HEK293T (cell line): ENCODE measurements at regions not wholly inside any gene's neighbourhood (a gene's known extent, or its start where the extent isn't known, plus 50 kb on each side); places are given as distances from the start of the nearest gene placed in this dataset.
A peak's percentile ranks its signal among the peaks of the same experiment; 100 is the strongest.

Experiments
- CTCF ChIA-PET: fragments of 350-600 bp; formaldehyde crosslinking; extraction: SDS; loops from one replicate; lab custom pipeline; 2021; ENCODE audit warnings: antibody characterized with exemption, inconsistent platforms; lab: Yijun Ruan, JAX
- POLR2A ChIA-PET: fragments of 350-600 bp; formaldehyde crosslinking; extraction: SDS; loops from one replicate; lab custom pipeline; 2020; ENCODE audit warnings: antibody characterized with exemption, inconsistent platforms; lab: Yijun Ruan, JAX
- DNase-seq: peaks from one replicate; pipeline ENCODE4 v3.0.0; 2012; ENCODE audit warnings: mixed read lengths; ENCODE audit errors: extremely low spot score
- ARNT ChIP-seq: fragments of 450-650 bp; IDR thresholded peaks from 2 replicates; pipeline ENCODE4 v1.6.1; 2017; ENCODE audit warnings: mild to moderate bottlenecking
- BHLHE40 ChIP-seq: fragments of 450-650 bp; IDR thresholded peaks from 2 replicates; pipeline ENCODE4 v1.6.1; 2016; ENCODE audit warnings: mild to moderate bottlenecking, moderate library complexity, borderline replicate concordance
- CTBP1 ChIP-seq: fragments of 450-650 bp; IDR thresholded peaks from 2 replicates; pipeline ENCODE4 v1.6.1; 2016; ENCODE audit warnings: borderline replicate concordance
- ELF4 ChIP-seq: fragments of 450-650 bp; IDR thresholded peaks from 2 replicates; pipeline ENCODE4 v1.6.1; 2017; ENCODE audit warnings: antibody characterized with exemption
- FOXA1 ChIP-seq: fragments of 450-650 bp; IDR thresholded peaks from 2 replicates; pipeline ENCODE4 v1.6.1; 2016; ENCODE audit warnings: mild to moderate bottlenecking
- FOXK2 ChIP-seq: fragments of 450-650 bp; IDR thresholded peaks from 2 replicates; pipeline ENCODE4 v1.6.1; 2016; ENCODE audit warnings: mild to moderate bottlenecking
- FOXM1 ChIP-seq: fragments of 450-650 bp; IDR thresholded peaks from 2 replicates; pipeline ENCODE4 v1.6.1; 2017; ENCODE audit warnings: mild to moderate bottlenecking, borderline replicate concordance
- HDGF ChIP-seq: fragments of 450-650 bp; IDR thresholded peaks from 2 replicates; pipeline ENCODE4 v1.6.1; 2017; ENCODE audit warnings: antibody characterized with exemption, borderline replicate concordance
- L3MBTL2 ChIP-seq: fragments of 450-650 bp; conservative IDR thresholded peaks from 2 replicates; pipeline ENCODE4 v1.6.1; 2016; ENCODE audit warnings: mild to moderate bottlenecking
- LEF1 ChIP-seq: fragments of 450-650 bp; IDR thresholded peaks from 2 replicates; pipeline ENCODE4 v1.6.1; 2017; ENCODE audit warnings: mild to moderate bottlenecking, borderline replicate concordance
- NFRKB ChIP-seq: fragments of 450-650 bp; IDR thresholded peaks from 2 replicates; pipeline ENCODE4 v1.6.1; 2016; ENCODE audit warnings: mild to moderate bottlenecking, moderate library complexity
- PKNOX1 ChIP-seq: fragments of 450-650 bp; IDR thresholded peaks from 2 replicates; pipeline ENCODE4 v1.6.1; 2016
- SP1 ChIP-seq: fragments of 450-650 bp; IDR thresholded peaks from 2 replicates; pipeline ENCODE4 v1.6.1; 2017
- SUZ12 ChIP-seq: fragments of 450-650 bp; IDR thresholded peaks from 2 replicates; pipeline ENCODE4 v1.6.1; 2016; ENCODE audit warnings: mild to moderate bottlenecking
- TARDBP ChIP-seq: fragments of 450-650 bp; IDR thresholded peaks from 2 replicates; pipeline ENCODE4 v1.6.1; 2016
- ZNF384 ChIP-seq: fragments of 450-650 bp; IDR thresholded peaks from 2 replicates; pipeline ENCODE4 v1.6.1; 2016

GRCh38 chr3:71936681-71937080 lies 151.7 kb upstream of the PROK2 start:
- no peak for TF ChIP-seq ELF4
- no peak for TF ChIP-seq HDGF
- DNase-seq, result no peak
- ChIA-PET CTCF (interaction anchor here (0.6 kb wide), 1 partner anchor 8 kb away, joined by 3 read pairs; no protein-coding TSS in a partner anchor), POLR2A (no interaction called here)

- ChIA-PET POLR2A (no interaction called here), CTCF (interaction anchor here (0.5 to 0.9 kb wide), 2 partner anchors 147 to 886 kb away, joined by 3 read pairs; no protein-coding TSS in a partner anchor)
Measured at GRCh38 chr3:71934520-71935270, 149.7 kb upstream of the PROK2 start.

GRCh38 chr3:71931922-71932321 lies 147.0 kb upstream of the PROK2 start:
- POLR2A ChIA-PET, result no interaction called here
- no peak for TF ChIP-seq FOXM1
- no peak for TF ChIP-seq TARDBP
- TF ChIP-seq PKNOX1, result no peak
- no peak for TF ChIP-seq ZNF384
- no peak for TF ChIP-seq SUZ12
- TF ChIP-seq HDGF, result no peak
- no peak for TF ChIP-seq ARNT
- TF ChIP-seq FOXA1, result no peak
- no peak for TF ChIP-seq FOXK2
- no peak for TF ChIP-seq ELF4
- no peak for TF ChIP-seq BHLHE40
- TF ChIP-seq LEF1, result no peak
- TF ChIP-seq CTBP1, result no peak
- TF ChIP-seq SP1, result no peak
- TF ChIP-seq L3MBTL2, result no peak
- TF ChIP-seq NFRKB, result no peak
- CTCF ChIA-PET, result no interaction called here
- DNase-seq, result no peak

More at GRCh38 chr3:71934520-71935270, 149.7 kb upstream of the PROK2 start:
- TF ChIP-seq L3MBTL2 (no peak), ZNF384 (no peak), LEF1 (no peak), SP1 (no peak)
- DNase-seq, result no peak

- no peak for TF ChIP-seq ARNT
- no peak for TF ChIP-seq LEF1
- no peak for TF ChIP-seq NFRKB
- TF ChIP-seq PKNOX1, result no peak
- TF ChIP-seq HDGF, result no peak
- TF ChIP-seq FOXK2, result no peak
- no peak for TF ChIP-seq BHLHE40
- no peak for TF ChIP-seq TARDBP
- TF ChIP-seq FOXM1, result no peak
- ChIA-PET POLR2A (no interaction called here), CTCF (interaction anchor here (0.9 to 1.2 kb wide), 5 partner anchors 10 to 888 kb away, joined by 3 to 6 read pairs (median 3); no protein-coding TSS in a partner anchor)
- DNase-seq, result peak; percentile 51
Measured at GRCh38 chr3:71930056-71930991, 145.4 kb upstream of the PROK2 start.

- POLR2A ChIA-PET, result no interaction called here
- no peak for TF ChIP-seq LEF1
- no peak for TF ChIP-seq L3MBTL2
- TF ChIP-seq ARNT, result no peak
- no peak for TF ChIP-seq TARDBP
- TF ChIP-seq FOXK2, result no peak
- TF ChIP-seq FOXA1, result no peak
- no peak for TF ChIP-seq NFRKB
- no peak for TF ChIP-seq SUZ12
- no peak for TF ChIP-seq ELF4
- TF ChIP-seq SP1, result no peak
- TF ChIP-seq ZNF384, result no peak
- TF ChIP-seq BHLHE40, result no peak
- TF ChIP-seq FOXM1, result no peak
- no peak for TF ChIP-seq HDGF
- TF ChIP-seq PKNOX1, result no peak
- no peak for DNase-seq
- CTCF ChIA-PET, result no interaction called here
Measured at GRCh38 chr3:71928212-71928611, 143.3 kb upstream of the PROK2 start.
